HUES64 (cell line): ENCODE measurements at regions not wholly inside any gene's neighbourhood (a gene's known extent, or its start where the extent isn't known, plus 50 kb on each side); places are given as distances from the start of the nearest gene placed in this dataset.

Experiments
- H3K27ac ChIP-seq: 2 replicates; pipeline ENCODE4 v1.7.0; 2013; ENCODE audit warnings: low read depth, low read length, inconsistent platforms
- H3K27me3 ChIP-seq: 2 replicates; pipeline ENCODE4 v1.6.1; 2013; ENCODE audit warnings: mild to moderate bottlenecking, low read length; ENCODE audit not compliant: insufficient read depth
- H3K36me3 ChIP-seq: 2 replicates; pipeline ENCODE4 v1.6.1; 2013; ENCODE audit warnings: mild to moderate bottlenecking, low read length; ENCODE audit not compliant: insufficient read depth
- H3K4me1 ChIP-seq: 2 replicates; pipeline ENCODE4 v1.6.1; 2013; ENCODE audit warnings: mild to moderate bottlenecking, low read length, moderate library complexity; ENCODE audit not compliant: insufficient read depth
- H3K4me3 ChIP-seq: 2 replicates; pipeline ENCODE4 v1.5.1; 2013; ENCODE audit warnings: mild to moderate bottlenecking, low read length, moderate library complexity
- H3K9ac ChIP-seq: 2 replicates; pipeline ENCODE4 v1.6.1; 2013; ENCODE audit warnings: mild to moderate bottlenecking, low read depth, low read length
- H3K9me3 ChIP-seq: 2 replicates; pipeline ENCODE4 v1.6.1; 2013; ENCODE audit warnings: low read depth, low read length; ENCODE audit not compliant: insufficient read depth
- WGBS: fragments of 150-250, 120-280 bp; methylation state at CpG from one replicate; pipeline ENCODE4 v1.1.7; 2013; ENCODE audit warnings: missing lambda C conversion rate; 5-methylcytosine and 5-hydroxymethylcytosine counted together

DNA sequence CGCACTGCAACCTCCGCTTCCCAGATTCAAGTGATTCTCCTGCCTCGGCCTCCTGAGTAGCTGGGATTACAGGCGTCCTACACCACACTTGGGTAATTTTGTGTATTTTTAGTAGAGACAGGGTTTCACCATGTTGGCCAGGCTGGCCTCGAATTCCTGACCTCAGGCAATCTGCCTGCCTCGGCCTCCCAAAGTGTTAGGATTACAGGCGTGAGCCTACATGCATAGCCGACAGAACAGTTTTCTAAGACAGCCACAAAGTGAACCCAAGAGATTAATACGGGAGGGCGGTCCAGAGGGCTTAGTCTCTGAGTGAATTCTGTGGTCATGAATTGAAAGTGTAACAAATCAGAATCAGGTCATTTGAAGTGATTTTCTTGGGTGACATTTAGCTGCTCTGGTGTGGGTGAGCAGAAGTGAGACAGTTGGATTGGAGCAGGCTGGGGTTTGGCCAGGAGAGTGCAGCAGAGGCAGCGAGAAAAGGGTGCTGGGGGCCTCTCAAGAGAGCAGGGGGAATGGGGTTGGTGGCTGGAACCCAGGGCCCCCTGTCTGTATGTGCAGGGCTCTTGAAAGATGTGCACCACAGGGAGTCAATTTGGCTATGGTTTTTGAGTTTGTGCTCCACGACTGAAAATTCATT, 231.4 kb upstream of the WSCD1 start:
- Histone ChIP-seq H3K9me3 (no peaks in the 10 kb centered on the region), H3K36me3 (no peaks in the 10 kb centered on the region), H3K27me3 (no peaks in the 10 kb centered on the region), H3K9ac (no peak overlapping the region), H3K4me1 (peaks cover 8% of the 10 kb centered on the region; the same call in 1 of the 2 replicates), H3K4me3 (no peak overlapping the region), H3K27ac (no peak overlapping the region)
- WGBS = 92% methylated on average over 11 of the region's 12 CpGs

DNA sequence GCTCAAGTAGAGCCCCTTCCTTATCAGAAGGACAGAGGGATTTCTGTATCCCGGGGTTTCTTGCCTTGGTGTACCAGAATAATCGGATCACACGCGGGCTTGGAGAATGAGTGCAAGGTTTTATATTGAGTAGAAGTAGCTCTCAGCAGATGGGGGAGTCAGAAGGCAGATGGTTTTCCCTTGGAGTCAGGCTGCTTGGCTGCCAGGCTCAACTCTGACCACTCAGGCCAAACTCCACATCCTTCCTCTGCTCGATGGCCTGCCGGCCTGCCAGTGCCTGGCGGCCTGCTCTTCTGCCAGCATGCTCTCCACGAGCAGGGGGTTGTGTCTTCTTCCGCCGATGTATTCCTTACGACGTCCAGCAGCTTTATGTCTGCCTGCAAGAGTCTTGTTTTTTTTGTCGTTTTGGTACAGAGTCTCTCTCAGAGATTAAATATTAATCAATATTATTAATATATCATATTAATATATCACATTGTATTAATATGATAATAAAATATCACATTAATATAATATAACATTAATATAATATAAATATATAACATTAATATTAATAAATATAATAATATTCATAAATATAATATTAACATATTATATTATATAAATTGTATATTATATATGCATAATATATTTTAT, 229.2 kb upstream of the WSCD1 start:
- 92% methylated on average over 12 of the region's 13 CpGs for WGBS
- no peak overlapping the region for H3K4me3 ChIP-seq
- no peaks in the 10 kb centered on the region for H3K27me3 ChIP-seq

DNA sequence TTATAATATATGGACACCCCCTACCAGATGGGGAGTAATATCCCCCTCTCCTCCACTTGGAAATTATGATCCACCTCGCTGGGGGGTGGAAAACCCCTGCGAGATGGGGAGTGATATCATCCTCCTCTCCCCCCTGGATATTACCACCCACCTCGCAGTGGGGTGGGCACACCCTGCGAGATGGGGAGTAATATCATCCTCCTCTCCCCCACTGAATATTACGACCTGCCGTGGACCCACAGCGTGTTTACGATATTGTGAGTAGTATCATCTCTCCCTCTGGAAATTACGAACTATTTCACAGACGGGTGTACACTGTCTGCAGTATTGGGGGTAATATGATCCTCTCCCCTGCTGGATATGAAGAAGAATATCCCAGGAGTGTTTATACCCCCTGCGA, 228.3 kb upstream of the WSCD1 start:
- H3K27me3 ChIP-seq = no peaks in the 10 kb centered on the region
- no peak overlapping the region for H3K27ac ChIP-seq
- H3K9ac ChIP-seq = no peak overlapping the region
- H3K4me3 ChIP-seq = no peak overlapping the region
- WGBS = 97% methylated on average over 10 of the region's 11 CpGs
- no peaks in the 10 kb centered on the region for H3K9me3 ChIP-seq
- no peaks in the 10 kb centered on the region for H3K36me3 ChIP-seq
- H3K4me1 ChIP-seq = no peaks in the 10 kb centered on the region; the same call in 1 of the 2 replicates

More for the DNA sequence above, 229.2 kb upstream of the WSCD1 start:
- H3K27ac ChIP-seq = no peak overlapping the region
- no peak overlapping the region for H3K9ac ChIP-seq
- H3K4me1 ChIP-seq = no peaks in the 10 kb centered on the region; the same call in 1 of the 2 replicates
- no peaks in the 10 kb centered on the region for H3K36me3 ChIP-seq
- no peaks in the 10 kb centered on the region for H3K9me3 ChIP-seq

DNA sequence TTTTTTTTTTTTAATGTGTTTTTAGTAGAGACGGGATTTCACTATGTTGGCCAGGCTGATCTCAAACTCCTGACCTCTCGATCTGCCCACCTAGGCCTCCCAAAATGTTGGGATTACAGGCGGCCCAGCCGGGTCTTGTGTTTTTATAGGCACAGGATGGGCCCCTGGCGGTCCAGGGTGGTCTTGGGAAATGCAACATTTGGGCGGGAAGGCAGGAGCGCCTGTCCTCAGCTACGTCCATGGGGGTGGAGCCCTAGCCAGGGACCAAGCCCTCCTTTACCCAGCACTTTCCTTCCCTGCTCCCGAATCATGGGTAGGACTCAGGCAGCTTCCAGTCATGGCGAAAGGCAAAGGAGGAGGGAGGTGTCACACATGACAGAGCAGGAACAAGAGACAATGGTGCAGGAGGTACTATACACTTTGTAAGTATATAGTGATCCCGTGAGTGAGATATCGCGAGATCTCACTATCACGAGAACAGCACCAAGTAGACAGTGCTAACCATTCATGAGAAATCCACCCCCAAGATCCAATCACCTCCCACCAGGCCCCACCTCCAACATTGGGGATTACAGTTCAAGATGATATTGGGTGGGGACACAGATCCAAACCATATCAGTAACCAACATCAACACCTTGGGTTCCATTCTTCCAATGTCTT, 226.7 kb upstream of the WSCD1 start:
- no peaks in the 10 kb centered on the region for H3K9me3 ChIP-seq
- no peaks in the 10 kb centered on the region for H3K27me3 ChIP-seq
- WGBS = 97% methylated on average over 14 of the region's 14 CpGs

DNA sequence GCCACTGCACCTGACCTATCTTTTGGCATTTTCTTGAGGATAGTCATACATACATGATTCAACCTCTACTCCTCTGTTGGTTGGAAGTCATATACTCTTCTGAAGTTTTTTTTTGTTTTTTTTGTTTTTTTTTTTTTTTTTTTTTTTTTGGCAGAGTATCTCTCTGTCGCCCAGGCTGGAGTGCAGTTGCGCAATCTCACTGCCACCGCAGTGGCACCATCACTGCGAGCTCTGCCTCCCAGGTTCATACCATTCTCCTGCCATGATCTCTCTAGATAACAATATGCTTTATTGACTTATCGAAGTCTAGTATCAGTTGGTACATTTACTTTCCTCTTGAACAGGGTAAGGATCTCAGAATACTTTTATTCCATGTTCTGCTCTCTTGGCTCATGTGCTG, 224.2 kb upstream of the WSCD1 start:
- no peaks in the 10 kb centered on the region for H3K9me3 ChIP-seq
- no peak overlapping the region for H3K9ac ChIP-seq
- WGBS = 97% methylated on average over 5 of the region's 5 CpGs
- no peaks in the 10 kb centered on the region for H3K36me3 ChIP-seq
- H3K4me1 ChIP-seq = no peaks in the 10 kb centered on the region
- no peaks in the 10 kb centered on the region for H3K27me3 ChIP-seq
- no peak overlapping the region for H3K4me3 ChIP-seq
- no peak overlapping the region for H3K27ac ChIP-seq

More for the DNA sequence above, 226.7 kb upstream of the WSCD1 start:
- Histone ChIP-seq H3K4me1 (no peaks in the 10 kb centered on the region), H3K4me3 (no peak overlapping the region), H3K27ac (no peak overlapping the region), H3K36me3 (no peaks in the 10 kb centered on the region), H3K9ac (no peak overlapping the region)

DNA sequence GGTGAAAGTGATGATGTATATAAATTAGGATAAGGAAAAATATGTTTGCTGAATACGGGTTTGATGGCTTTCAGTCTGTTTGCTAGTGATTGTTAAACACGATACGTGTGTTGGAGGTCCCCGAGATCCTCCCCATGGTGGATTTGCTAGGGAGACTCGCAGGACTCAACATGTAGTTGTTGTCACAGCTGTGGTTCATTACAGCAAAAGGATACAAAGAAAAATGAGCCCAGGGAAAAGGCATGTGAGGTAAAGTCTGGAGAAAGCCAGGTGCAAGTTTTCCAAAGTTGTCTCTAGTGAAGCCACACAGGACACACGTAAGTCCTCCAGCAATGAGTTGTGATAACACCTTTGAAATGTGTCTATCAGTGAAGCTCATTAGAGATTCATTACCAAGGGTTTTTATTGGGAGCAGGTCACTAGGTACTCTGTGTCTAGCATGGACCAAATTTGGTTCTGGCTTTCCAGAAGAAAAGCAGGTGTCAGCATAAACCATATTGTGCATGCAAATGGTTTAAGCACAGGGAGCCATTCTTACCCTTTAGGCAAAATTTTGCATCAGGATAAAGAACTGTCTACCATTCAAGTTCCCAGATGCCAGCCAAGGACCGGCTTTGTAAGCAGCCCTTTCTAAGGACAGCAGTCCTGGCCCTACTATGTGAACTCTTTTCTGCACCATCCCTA, 215.2 kb upstream of the WSCD1 start:
- no peak overlapping the region for H3K27ac ChIP-seq
- no peaks in the 10 kb centered on the region for H3K9me3 ChIP-seq
- H3K36me3 ChIP-seq = no peaks in the 10 kb centered on the region
- H3K4me1 ChIP-seq = no peaks in the 10 kb centered on the region
- H3K9ac ChIP-seq = no peak overlapping the region
- 95% methylated on average over 7 of the region's 7 CpGs for WGBS
- no peak overlapping the region for H3K4me3 ChIP-seq
- no peaks in the 10 kb centered on the region for H3K27me3 ChIP-seq

DNA sequence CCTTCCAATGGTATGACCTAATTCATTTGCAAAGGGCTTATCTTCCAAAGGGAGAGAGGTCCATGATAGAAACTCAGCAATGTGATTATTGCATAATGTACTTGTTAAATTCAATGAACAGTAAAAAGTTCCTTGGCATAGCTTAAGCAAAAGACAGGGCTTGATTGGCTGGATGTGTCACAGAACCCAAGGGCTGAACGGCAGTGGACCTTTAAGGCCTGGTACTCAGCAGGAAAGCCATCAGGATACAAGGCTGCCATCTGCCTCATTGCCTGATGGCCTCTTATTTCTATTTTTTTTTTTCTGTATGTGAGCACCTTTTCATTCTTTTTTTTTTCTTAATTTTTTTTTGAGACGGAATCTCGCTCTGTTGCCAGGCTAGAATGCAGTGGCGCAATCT, 208.9 kb upstream of the WSCD1 start:
- Histone ChIP-seq H3K36me3 (no peaks in the 10 kb centered on the region), H3K4me3 (no peak overlapping the region), H3K27ac (no peak overlapping the region), H3K27me3 (no peaks in the 10 kb centered on the region), H3K9me3 (no peaks in the 10 kb centered on the region), H3K9ac (no peak overlapping the region), H3K4me1 (no peaks in the 10 kb centered on the region; the same call in 1 of the 2 replicates)
- WGBS = 95% methylated on average over 4 of the region's 4 CpGs

DNA sequence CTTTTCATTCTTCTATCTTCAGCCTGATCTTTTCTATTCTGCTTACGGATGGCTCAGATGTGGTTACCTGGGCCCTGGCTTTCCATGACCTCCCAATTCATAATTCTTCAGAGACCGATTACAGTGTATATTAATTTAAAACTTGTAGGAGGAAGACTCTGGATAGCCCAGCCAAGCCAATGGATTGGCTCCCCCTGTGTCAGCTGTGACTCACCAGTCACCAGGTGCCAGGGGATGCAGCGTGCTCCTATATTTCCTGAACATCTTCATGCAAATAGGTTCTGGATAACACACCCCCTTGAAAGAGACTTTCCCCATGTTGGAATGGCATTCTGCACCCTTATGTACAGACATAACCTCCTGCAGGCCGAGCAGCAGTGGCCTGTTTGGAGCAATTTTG, 208.3 kb upstream of the WSCD1 start:
- 93% methylated on average over 4 of the region's 4 CpGs for WGBS
- Histone ChIP-seq H3K9me3 (no peaks in the 10 kb centered on the region), H3K4me3 (no peak overlapping the region), H3K9ac (no peak overlapping the region), H3K27ac (no peak overlapping the region), H3K36me3 (no peaks in the 10 kb centered on the region), H3K27me3 (no peaks in the 10 kb centered on the region), H3K4me1 (no peaks in the 10 kb centered on the region; the same call in 1 of the 2 replicates)

DNA sequence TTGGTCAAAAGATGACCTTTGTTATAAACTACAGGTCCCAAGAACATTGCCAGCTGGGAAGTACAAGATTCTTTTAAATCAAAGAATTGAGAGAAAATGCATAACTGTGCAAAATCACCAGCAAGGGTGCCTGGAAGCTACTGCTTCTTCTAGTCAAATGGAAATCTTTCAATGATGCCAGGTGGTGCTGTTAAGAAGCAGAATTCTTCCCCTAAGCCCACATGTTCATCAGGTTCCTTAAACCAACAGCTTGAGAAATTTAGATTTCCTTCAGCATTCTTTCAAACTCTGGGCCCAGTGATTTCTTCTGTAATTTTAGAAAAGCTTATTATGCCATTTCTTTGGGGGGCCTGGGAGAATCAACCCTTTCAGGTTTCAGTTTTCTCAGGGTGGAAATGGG, 207.8 kb upstream of the WSCD1 start:
- H3K9ac ChIP-seq = no peak overlapping the region
- no peaks in the 10 kb centered on the region; the same call in 1 of the 2 replicates for H3K4me1 ChIP-seq
- no peaks in the 10 kb centered on the region for H3K9me3 ChIP-seq
- H3K27ac ChIP-seq = no peak overlapping the region
- H3K4me3 ChIP-seq = no peak overlapping the region
- no peaks in the 10 kb centered on the region for H3K27me3 ChIP-seq
- H3K36me3 ChIP-seq = no peaks in the 10 kb centered on the region

DNA sequence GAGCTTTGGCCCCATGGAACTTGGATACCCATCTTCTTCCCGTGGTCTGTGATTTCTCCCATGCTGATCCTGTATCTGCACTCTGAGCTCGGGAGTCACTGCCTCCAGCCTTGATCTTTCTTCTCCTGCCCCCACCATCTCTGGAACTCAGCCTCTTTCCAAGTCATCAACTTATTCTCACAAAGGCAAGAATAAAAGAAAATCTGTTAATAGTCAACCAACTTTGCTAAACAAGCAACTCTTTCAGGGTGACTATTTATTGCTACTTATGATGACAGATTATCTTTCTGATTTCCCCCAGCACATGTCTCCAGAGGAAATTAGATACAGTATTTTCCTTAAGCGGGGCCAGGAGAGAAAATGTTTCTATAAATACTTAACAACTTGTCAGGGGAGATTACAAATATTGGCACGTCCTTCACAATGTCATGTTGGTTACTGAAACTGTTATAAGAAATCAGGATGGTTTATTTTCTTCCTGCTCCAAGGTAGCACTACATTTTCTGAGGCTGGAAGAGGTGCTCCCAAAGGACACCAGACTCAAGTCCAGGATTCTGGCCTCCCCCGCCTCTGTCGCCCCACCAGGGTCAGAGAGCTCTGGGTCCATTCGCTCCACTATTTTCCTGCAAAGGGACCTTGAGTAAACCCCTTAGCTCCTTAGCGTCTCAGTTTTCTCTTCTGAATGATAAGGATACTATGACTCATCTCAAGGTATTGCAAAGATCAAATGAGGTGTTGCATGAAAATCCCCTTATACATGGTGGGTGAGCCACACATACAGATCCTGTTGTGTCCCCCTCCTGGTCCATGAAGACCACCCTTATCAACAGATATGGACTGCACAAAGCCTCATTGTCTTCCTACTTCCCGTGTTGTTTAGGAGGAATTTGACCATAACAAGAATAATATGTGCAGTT, 205.2 kb upstream of the WSCD1 start:
- Histone ChIP-seq H3K4me3 (no peak overlapping the region), H3K9ac (no peak overlapping the region), H3K36me3 (no peaks in the 10 kb centered on the region), H3K9me3 (no peaks in the 10 kb centered on the region), H3K27ac (no peak overlapping the region), H3K27me3 (no peaks in the 10 kb centered on the region), H3K4me1 (no peaks in the 10 kb centered on the region; the same call in 1 of the 2 replicates)
- 89% methylated on average over 7 of the region's 9 CpGs for WGBS
